Thoracic aorta (tissue), 2 donors: ENCODE measurements at regions not wholly inside any gene's neighbourhood (a gene's known extent, or its start where the extent isn't known, plus 50 kb on each side); places are given as distances from the start of the nearest gene placed in this dataset.

Source experiments
- ATAC-seq: fragments of 150-250 bp; one replicate; pipeline ENCODE4 v1.8.0; 2017; ENCODE audit warnings: low read depth; ENCODE audit not compliant: insufficient number of reproducible peaks, low FRiP score
- DNase-seq: peaks from one replicate; pipeline ENCODE4 v3.0.0-alpha.2; 2020; ENCODE audit warnings: low spot score
- H3K27ac ChIP-seq, 2 donors: fragments of 200-600 bp; sonication (generic); 1 replicate in 1 of 2; 2 replicates in 1 of 2; pipeline ENCODE4 v1.5.1; 2016; ENCODE audit warnings: mild to moderate bottlenecking in 2 of 2, moderate library complexity in 2 of 2
- H3K27me3 ChIP-seq: fragments of 200-600 bp; sonication (generic); replicated peaks from 2 replicates; pipeline ENCODE4 v1.6.0; 2016; ENCODE audit warnings: mild to moderate bottlenecking; ENCODE audit not compliant: insufficient read depth
- H3K36me3 ChIP-seq: fragments of 200-600 bp; sonication (generic); one replicate; pipeline ENCODE4 v1.5.1; 2016
- H3K4me1 ChIP-seq, 2 donors: fragments of 200-600 bp; sonication (generic); 1 replicate in 1 of 2; 2 replicates in 1 of 2; pipeline versions ENCODE4 v1.5.1 to v1.6.0; 2016; ENCODE audit warnings: low read depth in 2 of 2, mild to moderate bottlenecking in 1 of 2; ENCODE audit not compliant: control insufficient read depth in 1 of 2
- H3K4me3 ChIP-seq: fragments of 200-600 bp; sonication (generic); 2 replicates; pipeline ENCODE4 v1.5.1; 2016; ENCODE audit warnings: mild to moderate bottlenecking
- H3K9me3 ChIP-seq: fragments of 200-600 bp; sonication (generic); 2 replicates; pipeline ENCODE4 v1.5.1; 2016
- TF ChIP-seq, protein P1 (sequence below): fragments of 200-600 bp; sonication (generic); IDR thresholded peaks from one replicate; pipeline ENCODE4 v1.5.1; 2019; ENCODE audit warnings: antibody characterized with exemption

DNA sequence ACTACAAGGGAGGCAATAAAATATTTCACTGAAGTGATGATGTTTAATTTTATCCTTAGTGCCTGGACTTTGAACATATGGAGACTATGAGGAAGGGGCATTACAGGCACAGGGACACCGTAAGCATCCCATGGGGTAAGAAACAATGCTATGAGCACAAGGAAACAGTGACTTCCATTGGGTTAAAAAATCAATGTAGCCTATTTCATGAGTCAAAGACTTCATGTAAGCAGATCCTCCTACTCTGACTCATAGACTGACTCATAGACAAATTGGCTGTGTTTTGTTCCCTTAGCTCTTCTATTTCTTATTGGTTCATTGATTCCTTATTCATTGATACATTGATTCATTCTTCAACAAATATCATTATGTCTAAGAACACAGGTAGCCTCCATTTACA, 351.0 kb downstream of the PRELID2 start:
- no peaks in the 10 kb centered on the region for H3K36me3 ChIP-seq

DNA sequence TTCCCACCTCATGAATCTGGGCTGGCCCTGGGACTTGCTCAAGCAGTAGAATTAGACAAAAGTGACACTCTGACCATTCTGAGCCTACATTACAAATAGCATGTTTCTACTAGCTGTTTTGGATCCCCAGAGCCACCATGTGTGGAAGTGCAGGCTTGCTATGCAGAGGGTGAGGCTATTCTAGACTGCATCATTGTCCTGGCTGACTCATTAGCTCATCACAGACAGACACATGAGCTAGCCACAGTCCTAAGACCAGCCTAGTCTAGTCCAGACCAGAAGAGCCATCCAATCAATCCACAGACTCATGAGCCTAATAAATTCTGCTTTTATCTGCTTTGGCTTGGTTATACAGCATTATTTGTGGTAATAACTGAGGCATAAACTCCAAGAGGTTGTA, 351.9 kb downstream of the PRELID2 start:
- no peak for ATAC-seq
- TF ChIP-seq, protein P1, sequence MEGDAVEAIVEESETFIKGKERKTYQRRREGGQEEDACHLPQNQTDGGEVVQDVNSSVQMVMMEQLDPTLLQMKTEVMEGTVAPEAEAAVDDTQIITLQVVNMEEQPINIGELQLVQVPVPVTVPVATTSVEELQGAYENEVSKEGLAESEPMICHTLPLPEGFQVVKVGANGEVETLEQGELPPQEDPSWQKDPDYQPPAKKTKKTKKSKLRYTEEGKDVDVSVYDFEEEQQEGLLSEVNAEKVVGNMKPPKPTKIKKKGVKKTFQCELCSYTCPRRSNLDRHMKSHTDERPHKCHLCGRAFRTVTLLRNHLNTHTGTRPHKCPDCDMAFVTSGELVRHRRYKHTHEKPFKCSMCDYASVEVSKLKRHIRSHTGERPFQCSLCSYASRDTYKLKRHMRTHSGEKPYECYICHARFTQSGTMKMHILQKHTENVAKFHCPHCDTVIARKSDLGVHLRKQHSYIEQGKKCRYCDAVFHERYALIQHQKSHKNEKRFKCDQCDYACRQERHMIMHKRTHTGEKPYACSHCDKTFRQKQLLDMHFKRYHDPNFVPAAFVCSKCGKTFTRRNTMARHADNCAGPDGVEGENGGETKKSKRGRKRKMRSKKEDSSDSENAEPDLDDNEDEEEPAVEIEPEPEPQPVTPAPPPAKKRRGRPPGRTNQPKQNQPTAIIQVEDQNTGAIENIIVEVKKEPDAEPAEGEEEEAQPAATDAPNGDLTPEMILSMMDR = no peak
- Histone ChIP-seq H3K9me3 (no peaks in the 10 kb centered on the region), H3K27me3 (no peaks in the 10 kb centered on the region), H3K4me3 (no peak overlapping the region), H3K36me3 (no peaks in the 10 kb centered on the region), H3K4me1 (peaks cover 16% of the 10 kb centered on the region in 2 donors), H3K27ac (no peak overlapping the region)
- DNase-seq = no peak

More for the DNA sequence above, 351.0 kb downstream of the PRELID2 start:
- no peaks in the 10 kb centered on the region for H3K9me3 ChIP-seq
- TF ChIP-seq, protein P1 = no peak
- H3K4me1 ChIP-seq = peaks cover 10 to 12% of the 10 kb centered on the region in 2 donors
- no peak overlapping the region for H3K4me3 ChIP-seq
- no peak for ATAC-seq
- no peak for DNase-seq
- H3K27ac ChIP-seq = no peak overlapping the region
- H3K27me3 ChIP-seq = no peaks in the 10 kb centered on the region

GRCh38 chr5:145479857-145480256, 355.3 kb downstream of the PRELID2 start:
- H3K27ac ChIP-seq = no peak overlapping the region

DNA sequence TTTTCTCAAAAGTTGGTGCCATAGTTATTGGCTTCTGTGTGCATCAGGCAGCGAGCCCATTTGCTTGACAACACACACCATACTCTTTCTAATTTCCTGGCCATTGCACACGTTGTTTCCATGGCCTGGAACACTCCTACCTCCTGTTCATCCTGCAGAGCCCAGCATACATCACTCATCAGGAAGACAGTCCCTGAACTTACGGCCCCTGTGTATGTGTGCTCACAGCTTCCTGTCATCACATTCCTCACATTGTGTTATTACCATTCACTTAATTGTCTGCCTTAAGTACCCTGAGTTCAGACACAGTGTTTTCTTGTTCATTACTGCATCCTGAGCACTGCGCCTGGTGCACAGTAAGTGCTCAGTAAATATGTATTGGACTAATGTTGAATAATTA, 355.9 kb downstream of the PRELID2 start:
- Histone ChIP-seq H3K27me3 (no peaks in the 10 kb centered on the region), H3K4me1 (peaks cover 25 to 28% of the 10 kb centered on the region in 2 donors), H3K4me3 (no peak overlapping the region), H3K9me3 (no peaks in the 10 kb centered on the region), H3K27ac (no peak overlapping the region), H3K36me3 (no peaks in the 10 kb centered on the region)
- ATAC-seq (no peak), DNase-seq (no peak)
- TF ChIP-seq, protein P1 = no peak

More at GRCh38 chr5:145479857-145480256, 355.3 kb downstream of the PRELID2 start:
- H3K27me3 ChIP-seq = no peaks in the 10 kb centered on the region
- no peaks in the 10 kb centered on the region for H3K9me3 ChIP-seq
- no peak for ATAC-seq
- TF ChIP-seq, protein P1 = no peak
- no peak overlapping the region for H3K4me3 ChIP-seq
- DNase-seq = no peak
- no peaks in the 10 kb centered on the region for H3K36me3 ChIP-seq
- H3K4me1 ChIP-seq = peaks cover 19 to 24% of the 10 kb centered on the region in 2 donors

- TF ChIP-seq, protein P1 = no peak
- Histone ChIP-seq H3K36me3 (no peaks in the 10 kb centered on the region), H3K4me1 (peaks cover 27 to 28% of the 10 kb centered on the region in 2 donors), H3K27ac (no peak overlapping the region), H3K27me3 (no peaks in the 10 kb centered on the region), H3K4me3 (no peak overlapping the region), H3K9me3 (no peaks in the 10 kb centered on the region)
- DNase-seq (no peak), ATAC-seq (no peak)
Observed at GRCh38 chr5:145478651-145479050, 356.5 kb downstream of the PRELID2 start.
